ENCODE measurements at regions not wholly inside any gene's neighbourhood (a gene's known extent, or its start where the extent isn't known, plus 50 kb on each side); places are given as distances from the start of the nearest gene placed in this dataset.

- Mint-ChIP-seq H3K4me1 (no peaks in the 10 kb centered on the region), H3K27ac (no peak overlapping the region), H3K4me3 (no peak overlapping the region), H3K27me3 (ENCODE audit: low read depth, poor library complexity) (no peaks in the 10 kb centered on the region), H3K9me3 (no peaks in the 10 kb centered on the region), H3K36me3 (ENCODE audit: low read depth) (no peaks in the 10 kb centered on the region)
- no peak for DNase-seq
- TF ChIP-seq CTCF (IDR thresholded peaks at IDR 0.05) = no peak
Measured at GRCh38 chr4:167775375-167775774, 317.0 kb upstream of the ANXA10 start.

GRCh38 chr4:167779280-167779679, 313.1 kb upstream of the ANXA10 start:
- Mint-ChIP-seq H3K9me3 (no peaks in the 10 kb centered on the region), H3K4me3 (no peak overlapping the region), H3K4me1 (no peaks in the 10 kb centered on the region)

GRCh38 chr4:167779864-167780263, 312.5 kb upstream of the ANXA10 start:
- no peak for DNase-seq
- Mint-ChIP-seq H3K4me3 (no peak overlapping the region), H3K27ac (no peak overlapping the region), H3K9me3 (no peaks in the 10 kb centered on the region), H3K36me3 (ENCODE audit: low read depth) (no peaks in the 10 kb centered on the region), H3K27me3 (ENCODE audit: low read depth, poor library complexity) (no peaks in the 10 kb centered on the region), H3K4me1 (no peaks in the 10 kb centered on the region)
- TF ChIP-seq CTCF (IDR thresholded peaks at IDR 0.05) = no peak

More at GRCh38 chr4:167779280-167779679, 313.1 kb upstream of the ANXA10 start:
- peak overlapping the region; percentile 18 for H3K27ac Mint-ChIP-seq
- no peaks in the 10 kb centered on the region for H3K27me3 Mint-ChIP-seq (ENCODE audit: low read depth, poor library complexity)
- TF ChIP-seq CTCF (IDR thresholded peaks at IDR 0.05) = no peak
- H3K36me3 Mint-ChIP-seq (ENCODE audit: low read depth) = no peaks in the 10 kb centered on the region
- no peak for DNase-seq

- H3K27me3 Mint-ChIP-seq (ENCODE audit: low read depth, poor library complexity) = no peaks in the 10 kb centered on the region
- no peak overlapping the region for H3K4me3 Mint-ChIP-seq
- no peak for TF ChIP-seq CTCF (IDR thresholded peaks at IDR 0.05)
- no peaks in the 10 kb centered on the region for H3K36me3 Mint-ChIP-seq (ENCODE audit: low read depth)
- DNase-seq = no peak
- H3K27ac Mint-ChIP-seq = no peak overlapping the region
- no peaks in the 10 kb centered on the region for H3K4me1 Mint-ChIP-seq
- H3K9me3 Mint-ChIP-seq = no peaks in the 10 kb centered on the region
Measured at GRCh38 chr4:167784826-167785225, 307.5 kb upstream of the ANXA10 start.

GRCh38 chr4:167785523-167785922, 306.8 kb upstream of the ANXA10 start:
- H3K27ac Mint-ChIP-seq = no peak overlapping the region
- DNase-seq = no peak
- H3K4me3 Mint-ChIP-seq = no peak overlapping the region
- H3K27me3 Mint-ChIP-seq (ENCODE audit: low read depth, poor library complexity) = no peaks in the 10 kb centered on the region
- H3K4me1 Mint-ChIP-seq = no peaks in the 10 kb centered on the region
- H3K36me3 Mint-ChIP-seq (ENCODE audit: low read depth) = no peaks in the 10 kb centered on the region
- TF ChIP-seq CTCF (IDR thresholded peaks at IDR 0.05) = no peak
- no peaks in the 10 kb centered on the region for H3K9me3 Mint-ChIP-seq

GRCh38 chr4:167786504-167786903, 305.8 kb upstream of the ANXA10 start:
- Mint-ChIP-seq H3K9me3 (no peaks in the 10 kb centered on the region), H3K4me3 (no peak overlapping the region), H3K36me3 (ENCODE audit: low read depth) (no peaks in the 10 kb centered on the region), H3K4me1 (no peaks in the 10 kb centered on the region), H3K27me3 (ENCODE audit: low read depth, poor library complexity) (no peaks in the 10 kb centered on the region), H3K27ac (no peak overlapping the region)
- DNase-seq = no peak
- TF ChIP-seq CTCF (IDR thresholded peaks at IDR 0.05) = no peak

All from nephron progenitor cell (in vitro differentiated cells).